NCI-H524 (cell line): ENCODE measurements at regions not wholly inside any gene's neighbourhood (a gene's known extent, or its start where the extent isn't known, plus 50 kb on each side); places are given as distances from the start of the nearest gene placed in this dataset.
A peak's percentile ranks its signal among the peaks of the same experiment; 100 is the strongest.
"Not testable (repeated sequence)": the region's sequence is repeated elsewhere in the genome, so short reads cannot be mapped to it uniquely, and the experiment has no call there.

Source experiments
- DNase-seq, 2 experiments: peaks; one replicate each; lab custom pipeline; 2025; lab: John Stamatoyannopoulos, UW

- DNase-seq, result no peak
Measured at GRCh38 chr4:186814535-186815070, 90.9 kb upstream of the FAT1 start.

DNA sequence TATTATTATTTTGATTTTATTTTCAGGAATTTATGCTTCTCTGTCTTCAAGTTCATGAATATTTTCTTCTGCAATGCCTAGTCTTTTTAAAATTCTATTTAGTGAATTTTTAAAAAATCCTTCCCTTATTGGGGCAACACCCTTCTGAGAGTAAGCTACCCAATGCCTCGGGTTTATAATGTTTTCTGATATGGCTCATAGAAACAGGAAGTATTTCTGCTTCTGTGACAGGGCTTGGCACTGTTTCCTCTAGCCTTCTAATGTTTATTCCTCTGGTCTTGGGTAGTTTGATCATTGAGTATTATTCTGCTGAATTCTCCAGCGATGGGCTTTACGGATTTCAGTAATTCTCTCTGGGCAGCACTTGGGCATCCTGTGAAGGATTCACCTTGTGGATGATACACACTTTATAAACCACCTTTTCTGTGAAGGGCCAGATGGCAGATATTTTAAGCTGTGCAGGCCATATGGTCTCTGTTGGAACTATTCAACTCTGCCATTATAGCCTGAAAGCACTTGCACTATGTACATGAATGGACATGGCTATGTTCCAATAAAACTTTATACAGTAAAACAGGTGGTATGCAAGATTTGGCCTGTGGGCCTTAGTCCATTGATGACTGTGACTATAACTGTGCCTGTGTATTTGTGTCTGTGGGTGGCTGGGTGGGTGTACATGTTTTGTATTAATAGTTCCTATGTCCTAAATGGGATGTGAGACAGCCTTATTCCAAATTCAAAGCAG lies 95.9 kb upstream of the FAT1 start:
- peak; percentile 78 to 87 for DNase-seq

- DNase-seq, result peak; percentile 65 to 80
Measured at GRCh38 chr4:186820391-186820891, 96.8 kb upstream of the FAT1 start.

DNA sequence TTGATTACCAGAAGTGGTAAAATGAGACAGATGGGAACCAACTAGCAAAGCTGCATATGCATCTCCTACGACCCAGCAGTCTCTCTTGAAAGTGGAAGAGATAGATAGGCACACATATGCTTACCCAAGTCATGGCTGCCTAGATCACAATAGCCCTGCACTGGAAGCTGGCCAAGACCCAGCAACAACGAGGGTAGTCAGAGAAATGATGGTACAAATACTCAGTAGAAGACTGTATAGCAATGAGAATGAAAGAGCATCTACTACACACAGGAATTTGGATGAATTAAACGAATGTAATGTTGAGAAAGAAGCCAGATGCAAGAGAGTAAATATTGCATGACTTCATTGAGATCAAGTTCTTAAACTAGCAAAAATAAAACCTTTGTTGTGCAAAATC lies 100.3 kb upstream of the FAT1 start:
- DNase-seq, result peak; percentile 5 to 61

GRCh38 chr4:186825069-186825468 lies 101.4 kb upstream of the FAT1 start:
- DNase-seq, result no peak

- no peak for DNase-seq
Measured at GRCh38 chr4:186826006-186826405, 102.3 kb upstream of the FAT1 start.

DNA sequence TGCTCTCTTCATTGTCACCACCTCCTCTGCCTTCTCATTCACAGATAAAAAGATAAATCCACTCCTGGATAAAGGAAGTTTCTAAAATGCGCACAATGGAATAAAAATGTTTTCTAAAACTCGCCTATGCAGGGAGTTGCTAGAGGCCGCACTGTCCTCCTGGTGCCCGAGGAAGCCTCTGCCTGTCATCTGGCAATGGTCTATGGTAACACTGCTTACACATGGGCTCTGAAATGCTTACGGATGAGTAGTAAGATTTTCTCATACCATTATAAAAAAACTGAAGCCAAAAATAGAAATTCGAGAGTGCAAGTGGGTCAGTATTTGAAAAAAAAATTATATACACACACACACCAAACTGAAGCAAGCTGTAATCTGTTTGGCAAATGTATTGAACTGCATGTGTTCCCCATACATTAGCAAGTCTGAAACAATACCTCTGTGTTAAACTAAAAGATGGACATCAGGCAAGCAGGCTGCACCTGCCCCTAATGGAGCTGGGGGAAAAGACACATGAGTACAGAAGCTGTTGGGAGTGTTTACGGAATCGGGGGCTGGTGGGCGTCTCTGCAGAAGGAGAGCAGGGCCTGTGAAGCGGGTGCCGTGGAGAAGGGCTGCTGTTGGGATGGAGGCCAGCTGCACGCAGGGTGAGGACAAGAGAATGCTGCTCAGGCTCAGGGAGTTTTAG lies 103.3 kb upstream of the FAT1 start:
- DNase-seq, result no peak

DNA sequence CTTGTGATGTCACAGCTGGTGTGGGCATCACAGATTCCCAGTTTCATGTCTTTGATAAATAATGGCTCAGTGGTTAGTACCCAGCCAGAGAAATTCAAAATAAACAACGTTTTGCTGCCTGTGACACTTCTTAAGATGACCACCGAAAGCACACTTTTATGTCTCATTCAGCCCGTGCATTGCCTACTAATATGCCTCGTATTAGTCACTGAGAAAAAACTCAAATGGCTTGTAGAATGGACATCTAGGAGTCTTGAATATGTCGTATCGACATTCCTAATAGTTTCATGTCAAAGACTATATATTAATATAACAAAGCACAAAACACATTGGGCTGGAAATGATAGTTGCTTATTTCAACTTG lies 103.9 kb upstream of the FAT1 start:
- DNase-seq, result no peak

DNA sequence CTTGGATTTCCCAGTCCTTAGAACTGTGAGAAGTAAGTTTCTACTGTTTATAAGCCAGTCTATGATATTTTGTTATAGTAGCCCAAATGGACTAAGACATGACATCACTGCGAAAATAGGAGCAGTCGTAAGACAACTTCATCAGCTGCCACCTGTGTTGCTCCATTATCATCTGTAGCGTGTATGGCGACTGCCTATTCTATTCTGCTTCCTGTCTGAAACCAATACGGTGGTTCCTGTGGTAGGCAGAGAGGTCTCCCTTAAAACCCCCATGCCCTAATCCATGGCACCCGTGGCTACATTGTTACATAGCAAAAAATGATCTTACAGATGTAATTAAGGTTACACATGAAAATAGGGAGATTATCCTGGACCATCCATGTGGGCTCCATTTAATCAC lies 105.4 kb upstream of the FAT1 start:
- DNase-seq, result no peak

DNA sequence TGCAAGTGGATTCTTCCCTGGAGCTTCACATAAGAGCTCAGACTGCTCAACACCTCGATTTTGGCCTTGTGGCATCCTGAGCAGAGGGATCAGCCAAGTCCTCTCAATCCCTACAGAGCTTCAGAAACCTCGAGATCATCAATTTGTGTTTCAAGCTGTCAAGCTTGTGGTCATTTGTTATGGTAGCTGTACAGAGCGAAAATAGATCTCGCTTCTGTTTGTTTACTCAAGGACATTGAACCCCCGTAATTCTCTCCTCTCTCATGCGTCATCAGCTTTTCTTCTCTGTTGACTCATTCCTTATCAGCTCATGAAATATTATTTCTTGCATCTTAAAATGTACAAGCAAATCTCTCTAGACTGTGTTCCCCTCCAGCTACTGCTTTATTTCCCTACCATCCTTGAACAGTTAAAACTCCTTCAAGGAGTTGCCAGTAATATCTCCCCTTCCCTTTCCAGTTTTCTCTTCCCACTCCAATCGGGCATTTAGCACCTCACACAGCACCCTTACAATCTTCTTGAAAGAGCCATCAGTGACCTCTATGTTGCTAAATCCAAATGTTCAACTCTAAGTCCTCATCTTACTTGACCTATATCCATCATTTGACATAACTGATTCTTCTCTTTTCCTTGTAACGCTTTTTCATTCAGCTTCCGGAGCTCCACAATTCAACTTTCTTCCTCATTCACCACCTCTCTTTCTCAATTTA lies 106.2 kb upstream of the FAT1 start:
- DNase-seq, result no peak

GRCh38 chr4:186831574-186831973 lies 107.9 kb upstream of the FAT1 start:
- no peak for DNase-seq

DNA sequence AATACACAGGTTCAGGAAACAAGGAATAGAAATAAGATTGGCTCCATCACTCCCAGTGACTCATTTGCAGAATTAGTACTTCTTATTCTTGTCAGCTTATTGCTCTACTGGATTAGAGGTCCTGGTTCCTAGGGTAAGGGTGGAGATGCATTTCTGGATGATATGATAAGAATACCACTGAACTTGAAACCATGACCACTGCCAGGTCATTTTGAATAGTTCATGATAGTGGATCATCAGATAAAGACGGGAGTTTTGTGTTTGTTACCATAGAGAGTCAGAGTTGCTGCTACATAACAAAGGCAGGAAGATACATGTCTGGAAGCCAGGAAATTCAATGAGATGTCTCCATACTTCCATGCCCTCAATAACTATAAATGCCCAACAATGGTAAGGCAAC lies 109.2 kb upstream of the FAT1 start:
- no peak for DNase-seq

GRCh38 chr4:186837463-186837862 lies 113.8 kb upstream of the FAT1 start:
- DNase-seq, result not testable (repeated sequence)

- no peak for DNase-seq
Measured at GRCh38 chr4:186838295-186838694, 114.6 kb upstream of the FAT1 start.

- no peak for DNase-seq
Measured at GRCh38 chr4:186839122-186840037, 115.7 kb upstream of the FAT1 start.

DNA sequence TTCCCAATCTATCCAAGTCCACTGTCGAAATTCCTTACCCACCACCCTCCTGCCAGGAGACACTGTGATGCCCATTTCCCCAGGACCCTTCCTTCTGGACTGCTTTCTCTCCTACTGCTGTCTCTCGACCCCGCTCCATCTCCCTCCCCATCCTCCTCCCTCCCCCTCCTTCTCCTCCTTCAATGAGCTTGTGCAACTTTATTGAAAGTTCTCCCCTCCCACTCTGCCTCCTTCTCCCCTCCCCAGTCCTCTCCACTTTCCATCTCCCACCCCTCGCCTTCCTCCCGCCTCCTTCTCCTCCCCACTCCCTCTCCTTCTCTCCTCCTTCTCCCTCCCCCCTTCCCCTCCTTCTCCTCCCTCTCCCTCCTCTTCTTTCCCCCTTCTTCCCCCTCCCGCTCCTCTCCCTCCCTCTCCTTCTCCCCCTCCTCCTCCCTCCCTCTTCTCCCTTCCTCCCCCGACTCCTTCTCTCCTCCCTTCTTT lies 116.6 kb upstream of the FAT1 start:
- DNase-seq, result no peak

- no peak for DNase-seq
Measured at GRCh38 chr4:186840771-186841301, 117.2 kb upstream of the FAT1 start.

DNA sequence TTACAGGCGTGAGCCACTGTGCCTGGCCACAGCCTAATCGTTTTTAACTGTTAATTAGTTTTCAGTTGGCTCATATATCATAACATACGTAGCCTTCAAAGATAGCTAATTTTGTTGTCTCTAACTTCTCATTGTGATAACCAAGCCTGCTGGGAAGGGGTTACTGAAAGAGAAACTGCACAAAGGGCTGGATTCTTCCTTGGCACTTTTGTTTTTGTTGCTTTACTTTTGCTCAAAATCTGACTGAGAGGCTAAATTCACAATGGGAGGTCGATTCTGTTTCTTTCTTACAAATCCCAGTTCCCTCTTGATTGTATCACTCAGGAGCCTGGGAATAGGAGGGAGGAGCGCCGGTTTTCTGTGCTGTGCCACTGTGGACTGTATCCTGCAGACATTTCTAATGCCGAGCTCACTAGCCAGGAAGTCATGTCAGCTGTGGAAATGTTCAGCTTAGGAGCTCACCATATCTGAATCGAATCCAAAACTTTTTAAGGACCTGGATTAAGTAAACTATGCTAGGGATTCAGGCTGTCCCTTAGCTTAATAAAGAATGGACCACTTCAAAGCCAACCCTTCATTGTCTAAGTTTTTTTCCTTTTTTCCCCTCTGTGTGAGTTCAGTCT lies 120.5 kb upstream of the FAT1 start:
- no peak for DNase-seq

GRCh38 chr4:186845137-186845842 lies 121.6 kb upstream of the FAT1 start:
- no peak for DNase-seq

DNA sequence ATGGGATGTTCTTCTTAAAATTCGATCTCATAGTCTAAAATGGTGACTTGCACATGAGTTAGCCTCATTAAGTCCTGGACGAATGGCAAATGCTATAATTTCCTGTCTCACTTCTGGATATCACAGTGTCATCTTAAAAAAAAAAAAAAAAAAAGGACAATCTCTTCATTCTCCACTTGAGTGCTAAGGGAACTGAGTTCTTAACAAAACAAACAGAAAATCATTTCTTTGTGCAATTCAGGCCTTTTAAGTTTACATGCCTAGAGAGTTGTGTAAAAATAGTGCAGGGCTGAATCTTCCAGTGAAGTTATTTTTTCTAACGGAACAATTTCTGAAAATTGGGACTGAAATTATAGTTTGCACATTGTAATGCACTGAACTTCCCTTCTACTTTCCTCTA lies 122.8 kb upstream of the FAT1 start:
- no peak for DNase-seq
